ENCODE measurements at regions not wholly inside any gene's neighbourhood (a gene's known extent, or its start where the extent isn't known, plus 50 kb on each side); places are given as distances from the start of the nearest gene placed in this dataset.

GRCh38 chr4:180240670-180241069 lies 2002.5 kb upstream of the TENM3 start:
- TF ChIP-seq POLR2A (IDR thresholded peaks at IDR 0.05) (no peak), CTCF (IDR thresholded peaks at IDR 0.05) (no peak)
